ENCODE measurements at regions not wholly inside any gene's neighbourhood (a gene's known extent, or its start where the extent isn't known, plus 50 kb on each side); places are given as distances from the start of the nearest gene placed in this dataset.
"Not testable (repeated sequence)": the region's sequence is repeated elsewhere in the genome, so short reads cannot be mapped to it uniquely, and the experiment has no call there.

- no peaks in the 10 kb centered on the region for H3K27me3 ChIP-seq
- no peaks in the 10 kb centered on the region for H3K36me3 ChIP-seq (replicated peaks; ENCODE audit: insufficient read depth, low read depth)
- H3K4me1 ChIP-seq (ENCODE audit: insufficient read depth), result no peaks in the 10 kb centered on the region
- 88% methylated on average over 3 of the region's 3 CpGs for WGBS (ENCODE audit: low lambda C conversion rate, missing lambda C conversion rate)
- no peak overlapping the region for H2AFZ ChIP-seq
- DNase-seq (ENCODE audit: low spot score), result no peak
- no peak overlapping the region for H3K27ac ChIP-seq
- H3K79me2 ChIP-seq, result no peaks in the 10 kb centered on the region
- H3K9me3 ChIP-seq (ENCODE audit: low read depth), result no peaks in the 10 kb centered on the region
- H3K9me2 ChIP-seq (replicated peaks; ENCODE audit: insufficient read depth), result no peaks in the 10 kb centered on the region
- no peak overlapping the region for H3K4me3 ChIP-seq
- H3K4me2 ChIP-seq, result no peak overlapping the region
- H4K20me1 ChIP-seq (ENCODE audit: insufficient read depth, poor library complexity, severe bottlenecking), result no peaks in the 10 kb centered on the region
- TF ChIP-seq CTCF (IDR thresholded peaks at IDR 0.05; ENCODE audit: poor library complexity) (no peak), EZH2phosphoT487 (IDR thresholded peaks at IDR 0.05; ENCODE audit: low read depth, severe bottlenecking, unreplicated experiment) (no peak), EZH2 (IDR thresholded peaks at IDR 0.05; ENCODE audit: borderline replicate concordance) (no peak)
Observed at GRCh38 chr2:194672994-194673393, 984.0 kb upstream of the SLC39A10 start.

- WGBS (ENCODE audit: low lambda C conversion rate, missing lambda C conversion rate), result 93% methylated on average over 2 of the region's 2 CpGs
- no peak for TF ChIP-seq CTCF (IDR thresholded peaks at IDR 0.05; ENCODE audit: poor library complexity)
- H3K27me3 ChIP-seq, result no peaks in the 10 kb centered on the region
Observed at GRCh38 chr2:194661431-194661830, 995.6 kb upstream of the SLC39A10 start.

GRCh38 chr2:194639057-194639456, 1018.0 kb upstream of the SLC39A10 start:
- H2AFZ ChIP-seq; DNase-seq (ENCODE audit: low spot score); H3K4me3 ChIP-seq; H3K9me2 ChIP-seq (replicated peaks; ENCODE audit: insufficient read depth); H3K27ac ChIP-seq; H4K20me1 ChIP-seq (ENCODE audit: insufficient read depth, poor library complexity, severe bottlenecking); H3K4me2 ChIP-seq; H3K79me2 ChIP-seq; H3K36me3 ChIP-seq (replicated peaks; ENCODE audit: insufficient read depth, low read depth); H3K4me1 ChIP-seq (ENCODE audit: insufficient read depth); H3K27me3 ChIP-seq; H3K9me3 ChIP-seq (ENCODE audit: low read depth): not testable (repeated sequence)
- WGBS (ENCODE audit: low lambda C conversion rate, missing lambda C conversion rate), result 94% methylated on average over 9 of the region's 9 CpGs

More at GRCh38 chr2:194661431-194661830, 995.6 kb upstream of the SLC39A10 start:
- Histone ChIP-seq H4K20me1 (ENCODE audit: insufficient read depth, poor library complexity, severe bottlenecking) (no peaks in the 10 kb centered on the region), H3K79me2 (no peaks in the 10 kb centered on the region), H3K4me3 (no peak overlapping the region), H3K36me3 (replicated peaks; ENCODE audit: insufficient read depth, low read depth) (no peaks in the 10 kb centered on the region), H3K4me1 (ENCODE audit: insufficient read depth) (no peaks in the 10 kb centered on the region), H2AFZ (no peak overlapping the region), H3K4me2 (no peak overlapping the region), H3K27ac (no peak overlapping the region), H3K9me3 (ENCODE audit: low read depth) (no peaks in the 10 kb centered on the region), H3K9me2 (replicated peaks; ENCODE audit: insufficient read depth) (no peaks in the 10 kb centered on the region)
- DNase-seq (ENCODE audit: low spot score), result no peak

GRCh38 chr2:194621945-194622344, 1035.1 kb upstream of the SLC39A10 start:
- H3K27me3 ChIP-seq, result no peaks in the 10 kb centered on the region
- no peaks in the 10 kb centered on the region for H3K9me3 ChIP-seq (ENCODE audit: low read depth)
- no peaks in the 10 kb centered on the region for H3K9me2 ChIP-seq (replicated peaks; ENCODE audit: insufficient read depth)
- H3K36me3 ChIP-seq (replicated peaks; ENCODE audit: insufficient read depth, low read depth), result no peaks in the 10 kb centered on the region
- H2AFZ ChIP-seq, result no peak overlapping the region
- no peaks in the 10 kb centered on the region for H4K20me1 ChIP-seq (ENCODE audit: insufficient read depth, poor library complexity, severe bottlenecking)
- TF ChIP-seq EZH2phosphoT487 (IDR thresholded peaks at IDR 0.05; ENCODE audit: low read depth, severe bottlenecking, unreplicated experiment) (no peak), CTCF (IDR thresholded peaks at IDR 0.05; ENCODE audit: poor library complexity) (no peak), EZH2 (IDR thresholded peaks at IDR 0.05; ENCODE audit: borderline replicate concordance) (no peak)
- WGBS (ENCODE audit: low lambda C conversion rate, missing lambda C conversion rate), result 77% methylated on average over 6 of the region's 6 CpGs
- no peak overlapping the region for H3K27ac ChIP-seq
- no peak for DNase-seq (ENCODE audit: low spot score)
- no peaks in the 10 kb centered on the region for H3K4me1 ChIP-seq (ENCODE audit: insufficient read depth)
- no peaks in the 10 kb centered on the region for H3K79me2 ChIP-seq
- no peak overlapping the region for H3K4me2 ChIP-seq
- H3K4me3 ChIP-seq, result no peak overlapping the region

Data from hepatocyte (in vitro differentiated cells).